HCT116 (cell line): ENCODE measurements at regions not wholly inside any gene's neighbourhood (a gene's known extent, or its start where the extent isn't known, plus 50 kb on each side); places are given as distances from the start of the nearest gene placed in this dataset.

ENCODE experiments used
- ATAC-seq: fragments of 200-7000 bp; cut with Tn5 transposase; 2 replicates; pipeline ENCODE4 v1.9.1; 2020; ENCODE audit warnings: mild to moderate bottlenecking, moderate library complexity
- BruUV-seq: library from RNA; stranded (reverse); fragments of 400-500 nt; replicated peaks from 2 replicates; lab custom pipeline; 2021; lab: Mats Ljungman, UMichigan
- CTCF ChIA-PET: fragments of 300-600 bp; sonication (Branson Sonifier 250); formaldehyde crosslinking; loops from one replicate; lab custom pipeline; 2021; ENCODE audit warnings: antibody characterized with exemption; lab: Charles Lee
- POLR2A ChIA-PET: fragments of 300-600, 350-600 bp; sonication (Branson Sonifier 250); formaldehyde crosslinking; loops from one replicate; lab custom pipeline; 2021; ENCODE audit warnings: antibody characterized with exemption; lab: Charles Lee
- RAD21 ChIA-PET, 2 experiments: fragments of 300-600 bp; sonication (Branson Sonifier 250); formaldehyde crosslinking; loops; one replicate each; lab custom pipeline; 2023; ENCODE audit warnings: low total read pairs in 2 of 2; ENCODE audit not compliant: uncharacterized antibody in 2 of 2, unreplicated experiment in 2 of 2, low non-redundant PET in 1 of 2; lab: Charles Lee
- DNase-seq: peaks from one replicate; pipeline ENCODE4 v3.0.0-alpha.2; 2010; ENCODE audit warnings: low read depth, low spot score
- H2AFZ ChIP-seq: fragments of 200-600 bp; shearing (Covaris generic), sonication (generic); 2 replicates; pipeline ENCODE4 v1.6.1; 2017; ENCODE audit warnings: low read depth, mixed run types, mixed read lengths, antibody characterized with exemption, low read length; ENCODE audit not compliant: poor library complexity, severe bottlenecking
- H3K27ac ChIP-seq: 2 replicates; pipeline ENCODE4 v1.5.1; 2012; ENCODE audit warnings: low read depth, low read length
- H3K27me3 ChIP-seq: fragments of 200-600 bp; sonication (generic); 2 replicates; pipeline ENCODE4 v1.6.1; 2016; ENCODE audit warnings: mixed run types, low read length, mixed read lengths; ENCODE audit not compliant: insufficient read depth
- H3K36me3 ChIP-seq, 2 experiments: fragments of 200-500 bp in 1 of 2; fragments of 200-600 bp in 1 of 2; sonication (Bioruptor generic) in 1 of 2; sonication (generic) in 1 of 2; 2 replicates each; pipeline versions ENCODE4 v1.5.1 to v1.6.1; 2014 to 2016; ENCODE audit warnings: low read length in 2 of 2, inconsistent platforms in 1 of 2, mixed read lengths in 1 of 2, mixed run types in 1 of 2; ENCODE audit not compliant: insufficient read depth in 2 of 2, control insufficient read depth in 1 of 2
- H3K4me1 ChIP-seq, 2 experiments: fragments of 200-600 bp in 1 of 2; sonication (generic) in 1 of 2; 2 replicates each; pipeline versions ENCODE4 v1.5.1 to v1.6.1; 2012 to 2017; ENCODE audit warnings: low read length in 2 of 2, inconsistent platforms in 1 of 2, mild to moderate bottlenecking in 1 of 2, mixed read lengths in 1 of 2, mixed run types in 1 of 2, moderate library complexity in 1 of 2; ENCODE audit not compliant: insufficient read depth in 2 of 2, control insufficient read depth in 1 of 2
- H3K4me2 ChIP-seq: fragments of 200-600 bp; sonication (generic); 2 replicates; pipeline ENCODE4 v1.6.1; 2017; ENCODE audit warnings: mixed run types, low read length, mixed read lengths
- H3K4me3 ChIP-seq, 2 experiments: fragments of 200-600 bp in 1 of 2; sonication (generic) in 1 of 2; replicated peaks in 1 of 2; 2 replicates each; pipeline ENCODE4 v1.5.1; 2011 to 2016; ENCODE audit warnings: low read length in 2 of 2, control low read depth in 1 of 2, low read depth in 1 of 2, mild to moderate bottlenecking in 1 of 2, mixed read lengths in 1 of 2, mixed run types in 1 of 2
- H3K79me2 ChIP-seq: fragments of 200-600 bp; sonication (generic); 2 replicates; pipeline ENCODE4 v1.6.1; 2017; ENCODE audit warnings: mild to moderate bottlenecking, mixed run types, low read length, moderate library complexity, mixed read lengths; ENCODE audit not compliant: insufficient read depth
- H3K9ac ChIP-seq: fragments of 200-600 bp; sonication (generic); 2 replicates; pipeline ENCODE4 v1.6.1; 2016; ENCODE audit warnings: low read length, mixed read lengths
- H3K9me2 ChIP-seq: fragments of 200-600 bp; sonication (generic), shearing (Covaris generic); 2 replicates; pipeline ENCODE4 v1.6.1; 2017; ENCODE audit warnings: mixed run types, mild to moderate bottlenecking, moderate library complexity; ENCODE audit not compliant: insufficient read depth
- H3K9me3 ChIP-seq, 2 experiments: fragments of 200-500 bp in 1 of 2; fragments of 200-600 bp in 1 of 2; sonication (Bioruptor generic) in 1 of 2; sonication (generic) in 1 of 2; 2 replicates each; pipeline ENCODE4 v1.6.1; 2014 to 2017; ENCODE audit warnings: low read length in 2 of 2, mixed read lengths in 2 of 2, inconsistent platforms in 1 of 2, low read depth in 1 of 2, mild to moderate bottlenecking in 1 of 2, mixed run types in 1 of 2, moderate library complexity in 1 of 2; ENCODE audit not compliant: control insufficient read depth in 1 of 2, insufficient read depth in 1 of 2
- H4K20me1 ChIP-seq: fragments of 200-600 bp; sonication (generic), shearing (Covaris generic); 2 replicates; pipeline ENCODE4 v1.6.1; 2017; ENCODE audit warnings: mixed run types, mild to moderate bottlenecking, moderate library complexity; ENCODE audit not compliant: insufficient read depth
- CBX3 ChIP-seq: IDR thresholded peaks from 2 replicates; pipeline ENCODE4 v1.6.1; 2012; ENCODE audit warnings: low read depth
- CEBPB ChIP-seq: IDR thresholded peaks from 2 replicates; pipeline ENCODE4 v1.6.1; 2012; ENCODE audit warnings: low read depth
- EGR1 ChIP-seq: IDR thresholded peaks from 2 replicates; pipeline ENCODE4 v1.6.1; 2012; ENCODE audit warnings: low read depth
- ELF1 ChIP-seq: IDR thresholded peaks from 2 replicates; pipeline ENCODE4 v1.6.1; 2012; ENCODE audit warnings: low read depth, borderline replicate concordance
- EZH2 ChIP-seq: fragments of 200-600 bp; sonication (generic); IDR thresholded peaks from 2 replicates; pipeline ENCODE4 v1.6.1; 2017; ENCODE audit warnings: antibody characterized with exemption, mixed run types
- FOSL1 ChIP-seq: IDR thresholded peaks from 2 replicates; pipeline ENCODE4 v1.6.1; 2012; ENCODE audit warnings: low read depth
- RAD21 ChIP-seq: IDR thresholded peaks from 2 replicates; pipeline ENCODE4 v1.6.1; 2012; ENCODE audit warnings: low read depth, mild to moderate bottlenecking
- SP1 ChIP-seq: IDR thresholded peaks from 2 replicates; pipeline ENCODE4 v1.6.1; 2012; ENCODE audit warnings: low read depth
- SRF ChIP-seq: IDR thresholded peaks from 2 replicates; pipeline ENCODE4 v1.6.1; 2012; ENCODE audit warnings: low read depth
- ZNF274 ChIP-seq: fragments of 200-500 bp; sonication (Bioruptor generic); IDR thresholded peaks from 2 replicates; pipeline ENCODE4 v1.6.1; 2014; ENCODE audit warnings: mild to moderate bottlenecking, low read depth, low read length, inconsistent platforms
- intact Hi-C: fragments of 100-400 bp; cut with micrococcal nuclease; formaldehyde crosslinking; loops from 2 replicates; pipeline ENCODE4 v1.10.0; 2022
- TF ChIP-seq, protein P1 (sequence below): IDR thresholded peaks from 2 replicates; pipeline ENCODE4 v1.6.1; 2012
- TF ChIP-seq, protein P2 (sequence below): IDR thresholded peaks from 2 replicates; pipeline ENCODE4 v1.6.1; 2011; ENCODE audit warnings: mild to moderate bottlenecking, low read length, moderate library complexity; ENCODE audit not compliant: insufficient replicate concordance; ENCODE audit errors: extremely low read depth
- TF ChIP-seq, protein P3 (sequence below): IDR thresholded peaks from 2 replicates; pipeline ENCODE4 v1.6.1; 2012
- TF ChIP-seq, protein P4 (sequence below), 3 experiments: fragments of 200-600 bp in 1 of 3; sonication (generic) in 1 of 3; IDR thresholded peaks in 2 of 3; conservative IDR thresholded peaks in 1 of 3; 2 replicates each; pipeline ENCODE4 v1.5.1; 2012 to 2017; ENCODE audit warnings: low read depth in 2 of 3, low read length in 2 of 3, antibody characterized with exemption in 1 of 3, borderline replicate concordance in 1 of 3, control low read depth in 1 of 3, mild to moderate bottlenecking in 1 of 3, mixed read lengths in 1 of 3, mixed run types in 1 of 3, moderate library complexity in 1 of 3; ENCODE audit not compliant: insufficient read depth in 1 of 3

DNA sequence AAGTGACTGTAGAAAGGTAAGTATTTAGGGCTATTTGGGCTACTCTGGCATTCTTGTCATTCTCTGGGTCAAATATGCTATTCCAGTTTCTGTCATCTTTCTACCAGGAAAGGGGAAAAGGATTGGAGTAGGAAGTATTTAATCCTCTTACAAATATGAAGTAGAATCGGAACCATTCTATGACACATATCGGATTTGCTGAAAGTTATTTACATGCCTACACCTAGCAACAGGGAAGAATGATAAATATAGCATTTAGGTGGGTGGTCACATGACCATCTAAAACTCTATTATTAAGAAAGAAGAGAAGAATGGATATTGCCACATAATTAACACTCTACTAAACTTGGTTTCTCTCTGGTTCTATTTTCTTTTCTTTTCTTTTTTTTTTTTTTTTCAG is 1353.1 kb downstream of the ZPLD1 start:
- no peak for DNase-seq
- CTCF ChIA-PET: no interaction called here

DNA sequence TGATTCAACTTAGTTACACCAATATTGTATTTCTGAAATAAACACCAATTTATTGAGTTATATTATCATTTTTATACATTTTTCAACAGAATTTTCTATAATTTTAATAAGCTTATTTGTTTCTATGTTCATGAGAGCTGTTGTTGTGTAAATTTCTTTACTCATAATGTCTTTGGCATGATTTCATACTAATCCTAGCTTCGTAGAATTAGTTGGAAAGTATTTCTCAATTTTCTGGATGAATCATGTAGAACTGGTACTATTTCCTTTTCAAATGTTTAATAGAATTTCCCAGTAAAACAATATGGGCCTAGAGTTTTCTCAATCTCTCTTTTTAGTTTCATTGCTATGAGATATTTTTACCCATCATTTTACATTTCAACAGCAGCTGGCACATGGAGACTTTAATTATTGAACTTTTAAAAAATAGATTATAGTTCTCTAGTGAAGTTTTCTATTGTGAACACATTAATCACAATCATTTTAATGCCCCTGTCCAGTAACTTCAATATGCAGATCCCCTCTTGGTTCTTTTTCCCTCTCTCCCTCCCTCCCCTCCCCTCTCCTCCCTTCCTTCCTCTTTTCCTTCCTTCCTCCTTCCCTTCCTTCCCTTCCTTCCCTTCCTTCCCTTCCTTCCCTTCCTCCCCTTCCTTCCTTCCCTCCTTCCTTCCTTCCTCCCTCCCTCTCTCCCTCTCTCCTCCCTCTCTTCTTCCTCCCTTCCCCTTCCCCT is 1357.1 kb downstream of the ZPLD1 start:
- Histone ChIP-seq H3K9ac (no peak overlapping the region), H3K4me2 (no peak overlapping the region), H3K36me3 (no peaks in the 10 kb centered on the region), H3K79me2 (no peaks in the 10 kb centered on the region), H3K9me3 (no peaks in the 10 kb centered on the region)
- RAD21 ChIA-PET: interaction anchor here in 1 of 2 experiments (0.5 kb wide), 1 partner anchor 51 kb away, joined by 3 read pairs; no protein-coding TSS in a partner anchor
- ATAC-seq: no peak
- CTCF ChIA-PET: no interaction called here
- no peak for TF ChIP-seq CBX3
- TF ChIP-seq, protein P1, sequence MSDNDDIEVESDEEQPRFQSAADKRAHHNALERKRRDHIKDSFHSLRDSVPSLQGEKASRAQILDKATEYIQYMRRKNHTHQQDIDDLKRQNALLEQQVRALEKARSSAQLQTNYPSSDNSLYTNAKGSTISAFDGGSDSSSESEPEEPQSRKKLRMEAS: no peak
- no peak for TF ChIP-seq FOSL1
- TF ChIP-seq, protein P2, sequence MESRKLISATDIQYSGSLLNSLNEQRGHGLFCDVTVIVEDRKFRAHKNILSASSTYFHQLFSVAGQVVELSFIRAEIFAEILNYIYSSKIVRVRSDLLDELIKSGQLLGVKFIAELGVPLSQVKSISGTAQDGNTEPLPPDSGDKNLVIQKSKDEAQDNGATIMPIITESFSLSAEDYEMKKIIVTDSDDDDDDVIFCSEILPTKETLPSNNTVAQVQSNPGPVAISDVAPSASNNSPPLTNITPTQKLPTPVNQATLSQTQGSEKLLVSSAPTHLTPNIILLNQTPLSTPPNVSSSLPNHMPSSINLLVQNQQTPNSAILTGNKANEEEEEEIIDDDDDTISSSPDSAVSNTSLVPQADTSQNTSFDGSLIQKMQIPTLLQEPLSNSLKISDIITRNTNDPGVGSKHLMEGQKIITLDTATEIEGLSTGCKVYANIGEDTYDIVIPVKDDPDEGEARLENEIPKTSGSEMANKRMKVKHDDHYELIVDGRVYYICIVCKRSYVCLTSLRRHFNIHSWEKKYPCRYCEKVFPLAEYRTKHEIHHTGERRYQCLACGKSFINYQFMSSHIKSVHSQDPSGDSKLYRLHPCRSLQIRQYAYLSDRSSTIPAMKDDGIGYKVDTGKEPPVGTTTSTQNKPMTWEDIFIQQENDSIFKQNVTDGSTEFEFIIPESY: no peak
- TF ChIP-seq, protein P3, sequence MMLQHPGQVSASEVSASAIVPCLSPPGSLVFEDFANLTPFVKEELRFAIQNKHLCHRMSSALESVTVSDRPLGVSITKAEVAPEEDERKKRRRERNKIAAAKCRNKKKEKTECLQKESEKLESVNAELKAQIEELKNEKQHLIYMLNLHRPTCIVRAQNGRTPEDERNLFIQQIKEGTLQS: no peak
- TF ChIP-seq, all 23 proteins: peak for 0
- no TSS peak for BruUV-seq
- no peaks in the 10 kb centered on the region for H4K20me1 ChIP-seq
- no peak overlapping the region for H3K27ac ChIP-seq
- intact Hi-C loops: no loop called here
- no peak overlapping the region for H2AFZ ChIP-seq
- no peaks in the 10 kb centered on the region for H3K9me2 ChIP-seq
- no peaks in the 10 kb centered on the region for H3K4me1 ChIP-seq
- DNase-seq: no peak
- H3K27me3 ChIP-seq: no peaks in the 10 kb centered on the region
- H3K4me3 ChIP-seq: no peak overlapping the region
- POLR2A ChIA-PET: no interaction called here

More for the DNA sequence above, 1353.1 kb downstream of the ZPLD1 start:
- no peak overlapping the region for H2AFZ ChIP-seq
- TF ChIP-seq ELF1 (no peak), SP1 (no peak), ZNF274 (no peak), RAD21 (no peak), SRF (no peak), EZH2 (no peak), EGR1 (no peak), CEBPB (no peak)
- TF ChIP-seq, protein P4, sequence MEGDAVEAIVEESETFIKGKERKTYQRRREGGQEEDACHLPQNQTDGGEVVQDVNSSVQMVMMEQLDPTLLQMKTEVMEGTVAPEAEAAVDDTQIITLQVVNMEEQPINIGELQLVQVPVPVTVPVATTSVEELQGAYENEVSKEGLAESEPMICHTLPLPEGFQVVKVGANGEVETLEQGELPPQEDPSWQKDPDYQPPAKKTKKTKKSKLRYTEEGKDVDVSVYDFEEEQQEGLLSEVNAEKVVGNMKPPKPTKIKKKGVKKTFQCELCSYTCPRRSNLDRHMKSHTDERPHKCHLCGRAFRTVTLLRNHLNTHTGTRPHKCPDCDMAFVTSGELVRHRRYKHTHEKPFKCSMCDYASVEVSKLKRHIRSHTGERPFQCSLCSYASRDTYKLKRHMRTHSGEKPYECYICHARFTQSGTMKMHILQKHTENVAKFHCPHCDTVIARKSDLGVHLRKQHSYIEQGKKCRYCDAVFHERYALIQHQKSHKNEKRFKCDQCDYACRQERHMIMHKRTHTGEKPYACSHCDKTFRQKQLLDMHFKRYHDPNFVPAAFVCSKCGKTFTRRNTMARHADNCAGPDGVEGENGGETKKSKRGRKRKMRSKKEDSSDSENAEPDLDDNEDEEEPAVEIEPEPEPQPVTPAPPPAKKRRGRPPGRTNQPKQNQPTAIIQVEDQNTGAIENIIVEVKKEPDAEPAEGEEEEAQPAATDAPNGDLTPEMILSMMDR (IDR thresholded peaks at IDR 0.05 in 2 of 3, conservative IDR thresholded peaks at IDR 0.05 in 1 of 3; ENCODE audit: borderline replicate concordance in 1 of 3, insufficient read depth in 1 of 3, low read depth in 2 of 3, low read length in 2 of 3): no peak
- no peak overlapping the region for H3K9ac ChIP-seq
- ChIA-PET POLR2A (no interaction called here), RAD21 (no interaction called here)
- H3K4me2 ChIP-seq: no peak overlapping the region
- H3K27me3 ChIP-seq: no peaks in the 10 kb centered on the region
- ATAC-seq: no peak
- H3K27ac ChIP-seq: no peak overlapping the region
- H3K4me1 ChIP-seq: no peaks in the 10 kb centered on the region
- no peaks in the 10 kb centered on the region for H3K79me2 ChIP-seq
- no peaks in the 10 kb centered on the region for H3K9me3 ChIP-seq
- no TSS peak for BruUV-seq
- intact Hi-C loops: no loop called here
- no peaks in the 10 kb centered on the region for H4K20me1 ChIP-seq
- no peak overlapping the region for H3K4me3 ChIP-seq
- H3K36me3 ChIP-seq: no peaks in the 10 kb centered on the region
- H3K9me2 ChIP-seq: no peaks in the 10 kb centered on the region
